K562 (cell line): ENCODE measurements at regions not wholly inside any gene's neighbourhood (a gene's known extent, or its start where the extent isn't known, plus 50 kb on each side); places are given as distances from the start of the nearest gene placed in this dataset.

Source experiments
- ATAC-seq: fragments of 200-7000 bp; cut with Tn5 transposase; 3 replicates; pipeline ENCODE4 v1.9.1; 2020; ENCODE audit warnings: moderate library complexity
- BruUV-seq: library from RNA; stranded (reverse); fragments of 400-500 nt; replicated peaks from 2 replicates; lab custom pipeline; 2021; lab: Mats Ljungman, UMichigan
- CTCF ChIA-PET: fragments of 300-600 bp; formaldehyde crosslinking; extraction: SDS; loops from one replicate; lab custom pipeline; 2021; ENCODE audit warnings: low intra/inter-chr PET ratio; lab: Yijun Ruan, JAX
- POLR2A ChIA-PET: fragments of 300-600, 350-650 bp; sonication (Branson Sonifier 250); formaldehyde crosslinking; extraction: SDS; loops from one replicate; lab custom pipeline; 2021; ENCODE audit warnings: antibody characterized with exemption, inconsistent platforms; lab: Yijun Ruan, JAX
- DNase-seq, 4 experiments: peaks; one replicate each; pipeline versions ENCODE4 v3.0.0 to v3.0.0-alpha.2; 2011 to 2018; ENCODE audit warnings: low spot score in 3 of 4, mixed read lengths in 3 of 4; ENCODE audit errors: extremely low read depth in 1 of 4
- FAIRE-seq: peaks from 2 replicates; lab custom pipeline; 2011; peaks lifted over from hg19 to GRCh38; lab: Jason Lieb, UNC
- H2AFZ ChIP-seq: 2 replicates; pipeline ENCODE4 v1.6.0; 2011; ENCODE audit warnings: low read depth, low read length, control low read depth, inconsistent platforms
- H3K27ac ChIP-seq: fragments of 200-600 bp; 3 replicates; pipeline ENCODE4 v1.8.0; 2011; ENCODE audit warnings: low read depth, mild to moderate bottlenecking, control low read depth, inconsistent platforms, low read length, moderate library complexity, mixed read lengths; ENCODE audit errors: extremely low read depth
- H3K27me3 ChIP-seq, 2 experiments: fragments of 300-600 bp in 1 of 2; 2 replicates in 1 of 2; 3 replicates in 1 of 2; pipeline versions ENCODE4 v1.6.0 to v1.8.0; 2011; ENCODE audit warnings: inconsistent platforms in 2 of 2, low read length in 2 of 2, mild to moderate bottlenecking in 1 of 2, mixed read lengths in 1 of 2, moderate library complexity in 1 of 2; ENCODE audit not compliant: control insufficient read depth in 2 of 2, insufficient read depth in 2 of 2
- H3K36me3 ChIP-seq: fragments of 300-600 bp; 3 replicates; pipeline ENCODE4 v1.8.0; 2011; ENCODE audit warnings: mild to moderate bottlenecking, low read length, inconsistent platforms; ENCODE audit not compliant: control insufficient read depth, insufficient read depth
- H3K4me1 ChIP-seq, 2 experiments: fragments of 200-600 bp in 1 of 2; replicated peaks in 1 of 2; 2 replicates in 1 of 2; 3 replicates in 1 of 2; pipeline versions ENCODE4 v1.5.1 to v1.8.0; 2011; ENCODE audit warnings: inconsistent platforms in 2 of 2, low read length in 2 of 2, mild to moderate bottlenecking in 1 of 2, mixed read lengths in 1 of 2, moderate library complexity in 1 of 2; ENCODE audit not compliant: control insufficient read depth in 2 of 2, insufficient read depth in 2 of 2
- H3K4me2 ChIP-seq: 2 replicates; pipeline ENCODE4 v1.6.1; 2011; ENCODE audit warnings: low read length, control low read depth, inconsistent platforms, mixed read lengths; ENCODE audit not compliant: insufficient read depth
- H3K4me3 ChIP-seq: fragments of 200-600 bp; sonication (generic), shearing (Covaris generic); 2 replicates; pipeline ENCODE4 v1.5.1; 2016; ENCODE audit warnings: control low read depth, inconsistent platforms
- H3K79me2 ChIP-seq: fragments of 200-600 bp; 3 replicates; pipeline ENCODE4 v1.8.0; 2011; ENCODE audit warnings: low read length, inconsistent platforms; ENCODE audit not compliant: control insufficient read depth, insufficient read depth
- H3K9ac ChIP-seq, 2 experiments: 2 replicates each; pipeline versions ENCODE4 v1.6.0 to v1.6.1; 2011; ENCODE audit warnings: low read depth in 2 of 2, low read length in 2 of 2, control low read depth in 1 of 2, inconsistent platforms in 1 of 2, mild to moderate bottlenecking in 1 of 2, mixed read lengths in 1 of 2; ENCODE audit not compliant: insufficient read depth in 1 of 2
- H3K9me1 ChIP-seq: one replicate; pipeline ENCODE4 v1.6.0; 2011; ENCODE audit warnings: inconsistent platforms, mild to moderate bottlenecking, low read length, moderate library complexity; ENCODE audit not compliant: control insufficient read depth, insufficient read depth
- H3K9me3 ChIP-seq: replicated peaks from 2 replicates; pipeline ENCODE4 v1.5.1; 2011; ENCODE audit warnings: low read depth, low read length, inconsistent platforms; ENCODE audit not compliant: control insufficient read depth, insufficient read depth
- H4K20me1 ChIP-seq: replicated peaks from 2 replicates; pipeline ENCODE4 v1.6.1; 2011; ENCODE audit warnings: low read length, inconsistent platforms, mixed read lengths; ENCODE audit not compliant: control insufficient read depth, insufficient read depth
- BCOR ChIP-seq: fragments of 450-650 bp; IDR thresholded peaks from 2 replicates; pipeline ENCODE4 v1.6.1; 2016
- ELF2 ChIP-seq: fragments of 250-450 bp; sonication (Bioruptor Pico); IDR thresholded peaks from 2 replicates; pipeline ENCODE4 v1.5.0; 2021; ENCODE audit warnings: mild to moderate bottlenecking
- FUS ChIP-seq: fragments of 200-400 bp; formaldehyde crosslinking; optimal IDR thresholded peaks from 2 replicates; pipeline ENCODE3; 2017; ENCODE audit warnings: low read depth, low read length
- MED1 ChIP-seq: sonication (generic); formaldehyde crosslinking; IDR thresholded peaks from 2 replicates; pipeline ENCODE4 v1.8.1; 2023; ENCODE audit warnings: missing genetic modification reagents, borderline replicate concordance
- POLR2AphosphoS2 ChIP-seq: IDR thresholded peaks from 2 replicates; pipeline ENCODE4 v1.6.1; 2012; ENCODE audit warnings: low read length, improper control_type of control experiment
- SAFB2 ChIP-seq: fragments of 200-400 bp; formaldehyde crosslinking; IDR thresholded peaks from 2 replicates; pipeline ENCODE4 v1.6.1; 2018; ENCODE audit warnings: borderline replicate concordance, low read length, low read depth, moderate library complexity; ENCODE audit not compliant: severe bottlenecking
- SMAD3 ChIP-seq: fragments of 450-650 bp; formaldehyde crosslinking; conservative IDR thresholded peaks from 2 replicates; pipeline ENCODE4 v1.4.0; 2020; ENCODE audit warnings: mild to moderate bottlenecking
- SOX6 ChIP-seq: fragments of 450-650 bp; IDR thresholded peaks from 2 replicates; pipeline ENCODE4 v1.6.1; 2014; ENCODE audit warnings: mild to moderate bottlenecking
- SP1 ChIP-seq: sonication (generic); formaldehyde crosslinking; IDR thresholded peaks from 2 replicates; pipeline ENCODE4 v1.8.1; 2022; ENCODE audit warnings: mild to moderate bottlenecking, missing genetic modification reagents
- SP2 ChIP-seq: IDR thresholded peaks from 2 replicates; pipeline ENCODE4 v1.6.1; 2011; ENCODE audit warnings: mild to moderate bottlenecking, low read depth, low read length, moderate library complexity; ENCODE audit not compliant: poor library complexity, severe bottlenecking; ENCODE audit errors: extremely low read depth
- TEAD2 ChIP-seq: fragments of 450-650 bp; IDR thresholded peaks from 2 replicates; pipeline ENCODE4 v1.6.1; 2016; ENCODE audit warnings: missing genetic modification characterization, control low read depth, missing compliant biosample characterization
- XRCC5 ChIP-seq: fragments of 200-400 bp; formaldehyde crosslinking; IDR thresholded peaks from 2 replicates; pipeline ENCODE4 v1.6.1; 2017; ENCODE audit warnings: low read depth, mild to moderate bottlenecking, low read length
- YY1 ChIP-seq, 3 experiments: IDR thresholded peaks; 2 replicates each; pipeline ENCODE4 v1.6.1; 2011; ENCODE audit warnings: low read length in 2 of 3, mild to moderate bottlenecking in 2 of 3, moderate library complexity in 2 of 3, borderline replicate concordance in 1 of 3, control low read depth in 1 of 3, low read depth in 1 of 3; ENCODE audit not compliant: insufficient read depth in 3 of 3, insufficient replicate concordance in 2 of 3, control insufficient read depth in 1 of 3, insufficient read length in 1 of 3; ENCODE audit errors: extremely low read depth in 1 of 3
- ZNF668 ChIP-seq: fragments of 250-450 bp; sonication (Bioruptor Pico); IDR thresholded peaks from 2 replicates; pipeline ENCODE4 v1.8.0; 2022; ENCODE audit warnings: mild to moderate bottlenecking, inconsistent platforms
- in situ Hi-C: fragments of 300-500 bp; cut with MboI; formaldehyde crosslinking; loops from 4 replicates; pipeline ENCODE4 v1.15.0; 2018; ENCODE audit warnings: inconsistent platforms, mixed read lengths
- intact Hi-C: fragments of 100-400 bp; cut with micrococcal nuclease; formaldehyde crosslinking; loops from 2 replicates; pipeline ENCODE4 v1.14.2; 2022
- TF ChIP-seq, protein P1 (sequence below): fragments of 200-800 bp; sonication (Bioruptor generic); IDR thresholded peaks from 2 replicates; pipeline ENCODE4 v1.6.1; 2017; ENCODE audit warnings: missing genetic modification characterization, missing compliant biosample characterization
- TF ChIP-seq, protein P2 (sequence below), 2 experiments: fragments of 150-350 bp in 1 of 2; IDR thresholded peaks; 2 replicates each; pipeline ENCODE4 v1.6.1; 2012 to 2016; ENCODE audit warnings: low read depth in 2 of 2, low read length in 2 of 2, mild to moderate bottlenecking in 1 of 2, moderate library complexity in 1 of 2
- TF ChIP-seq, protein P3 (sequence below): fragments of 450-650 bp; formaldehyde crosslinking; IDR thresholded peaks from 2 replicates; pipeline ENCODE4 v1.4.0; 2022; ENCODE audit warnings: mild to moderate bottlenecking, moderate library complexity

DNA sequence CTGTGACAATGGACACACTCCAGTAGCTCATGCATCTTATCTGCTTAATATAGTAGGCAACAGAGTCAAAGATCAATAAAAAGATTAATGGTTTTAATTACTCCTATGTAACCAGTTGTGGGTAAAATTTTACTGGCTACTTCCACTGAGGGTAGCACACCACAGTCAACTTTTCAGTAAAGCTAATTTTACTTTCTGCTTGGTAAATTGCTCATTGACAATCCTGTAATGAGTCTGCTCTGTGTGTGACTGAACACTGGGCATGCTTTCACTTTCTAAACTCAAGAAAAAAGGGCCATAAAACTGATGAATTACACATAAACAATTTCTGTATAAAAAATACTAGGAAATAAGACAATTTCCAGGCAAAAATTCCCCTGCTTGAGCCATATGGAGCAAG, 838.3 kb downstream of the VGLL3 start:
- no peak for FAIRE-seq

DNA sequence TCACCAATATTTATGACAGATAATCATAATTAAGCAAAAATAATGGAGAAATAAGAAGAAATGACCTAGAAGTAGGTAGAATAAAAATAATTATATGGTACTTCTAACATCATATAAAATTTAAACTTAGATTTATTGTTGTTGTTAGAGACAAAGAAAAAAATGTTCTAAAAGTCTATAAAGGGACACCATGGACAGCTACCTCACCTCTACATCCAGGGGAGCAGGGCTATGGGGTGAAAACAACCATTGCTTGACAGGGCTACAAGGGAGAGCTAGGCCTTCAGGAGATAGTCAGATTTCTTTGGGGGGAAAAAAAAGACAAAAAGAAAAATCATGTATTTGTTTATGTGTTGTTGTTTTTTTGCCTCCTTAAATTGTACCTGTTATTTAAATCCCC, 841.9 kb downstream of the VGLL3 start:
- no peak for FAIRE-seq
- Histone ChIP-seq H3K9me3 (0 out of 2 replicates have a peak, but pooled peaks cover 2% of the 10 kb centered on the region), H2AFZ (no peak overlapping the region), H3K79me2 (no peaks in the 10 kb centered on the region), H3K4me2 (no peak overlapping the region), H3K4me3 (no peak overlapping the region), H3K36me3 (no peaks in the 10 kb centered on the region), H3K9ac (no peak overlapping the region), H3K4me1 (no peaks in the 10 kb centered on the region), H4K20me1 (no peaks in the 10 kb centered on the region), H3K27me3 (no peaks in the 10 kb centered on the region), H3K9me1 (no peaks in the 10 kb centered on the region), H3K27ac (no peak overlapping the region)
- ChIA-PET CTCF (no interaction called here), POLR2A (no interaction called here)
- intact Hi-C loops: no loop called here
- in situ Hi-C loops: no loop called here
- no TSS peak for BruUV-seq
- no peak for ATAC-seq
- no peak for DNase-seq
- TF ChIP-seq SP2 (no peak), SOX6 (no peak)
- TF ChIP-seq, protein P1, sequence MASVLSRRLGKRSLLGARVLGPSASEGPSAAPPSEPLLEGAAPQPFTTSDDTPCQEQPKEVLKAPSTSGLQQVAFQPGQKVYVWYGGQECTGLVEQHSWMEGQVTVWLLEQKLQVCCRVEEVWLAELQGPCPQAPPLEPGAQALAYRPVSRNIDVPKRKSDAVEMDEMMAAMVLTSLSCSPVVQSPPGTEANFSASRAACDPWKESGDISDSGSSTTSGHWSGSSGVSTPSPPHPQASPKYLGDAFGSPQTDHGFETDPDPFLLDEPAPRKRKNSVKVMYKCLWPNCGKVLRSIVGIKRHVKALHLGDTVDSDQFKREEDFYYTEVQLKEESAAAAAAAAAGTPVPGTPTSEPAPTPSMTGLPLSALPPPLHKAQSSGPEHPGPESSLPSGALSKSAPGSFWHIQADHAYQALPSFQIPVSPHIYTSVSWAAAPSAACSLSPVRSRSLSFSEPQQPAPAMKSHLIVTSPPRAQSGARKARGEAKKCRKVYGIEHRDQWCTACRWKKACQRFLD (CRISPR knock-in tag): no peak
- TF ChIP-seq, protein P2, sequence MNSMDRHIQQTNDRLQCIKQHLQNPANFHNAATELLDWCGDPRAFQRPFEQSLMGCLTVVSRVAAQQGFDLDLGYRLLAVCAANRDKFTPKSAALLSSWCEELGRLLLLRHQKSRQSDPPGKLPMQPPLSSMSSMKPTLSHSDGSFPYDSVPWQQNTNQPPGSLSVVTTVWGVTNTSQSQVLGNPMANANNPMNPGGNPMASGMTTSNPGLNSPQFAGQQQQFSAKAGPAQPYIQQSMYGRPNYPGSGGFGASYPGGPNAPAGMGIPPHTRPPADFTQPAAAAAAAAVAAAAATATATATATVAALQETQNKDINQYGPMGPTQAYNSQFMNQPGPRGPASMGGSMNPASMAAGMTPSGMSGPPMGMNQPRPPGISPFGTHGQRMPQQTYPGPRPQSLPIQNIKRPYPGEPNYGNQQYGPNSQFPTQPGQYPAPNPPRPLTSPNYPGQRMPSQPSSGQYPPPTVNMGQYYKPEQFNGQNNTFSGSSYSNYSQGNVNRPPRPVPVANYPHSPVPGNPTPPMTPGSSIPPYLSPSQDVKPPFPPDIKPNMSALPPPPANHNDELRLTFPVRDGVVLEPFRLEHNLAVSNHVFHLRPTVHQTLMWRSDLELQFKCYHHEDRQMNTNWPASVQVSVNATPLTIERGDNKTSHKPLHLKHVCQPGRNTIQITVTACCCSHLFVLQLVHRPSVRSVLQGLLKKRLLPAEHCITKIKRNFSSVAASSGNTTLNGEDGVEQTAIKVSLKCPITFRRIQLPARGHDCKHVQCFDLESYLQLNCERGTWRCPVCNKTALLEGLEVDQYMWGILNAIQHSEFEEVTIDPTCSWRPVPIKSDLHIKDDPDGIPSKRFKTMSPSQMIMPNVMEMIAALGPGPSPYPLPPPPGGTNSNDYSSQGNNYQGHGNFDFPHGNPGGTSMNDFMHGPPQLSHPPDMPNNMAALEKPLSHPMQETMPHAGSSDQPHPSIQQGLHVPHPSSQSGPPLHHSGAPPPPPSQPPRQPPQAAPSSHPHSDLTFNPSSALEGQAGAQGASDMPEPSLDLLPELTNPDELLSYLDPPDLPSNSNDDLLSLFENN (IDR thresholded peaks at IDR 0.05; ENCODE audit: low read depth in 2 of 2, low read length in 2 of 2): no peak

More for the DNA sequence above, 838.3 kb downstream of the VGLL3 start:
- no peak for ATAC-seq
- no TSS peak for BruUV-seq
- CTCF ChIA-PET: no interaction called here
- no peak for DNase-seq
- in situ Hi-C loops: no loop called here
- no peak for TF ChIP-seq MED1 (CRISPR knock-in tag)
- no peak for TF ChIP-seq POLR2AphosphoS2
- TF ChIP-seq ZNF668: no peak
- no peak for TF ChIP-seq FUS
- no peak for TF ChIP-seq XRCC5
- TF ChIP-seq, protein P3, sequence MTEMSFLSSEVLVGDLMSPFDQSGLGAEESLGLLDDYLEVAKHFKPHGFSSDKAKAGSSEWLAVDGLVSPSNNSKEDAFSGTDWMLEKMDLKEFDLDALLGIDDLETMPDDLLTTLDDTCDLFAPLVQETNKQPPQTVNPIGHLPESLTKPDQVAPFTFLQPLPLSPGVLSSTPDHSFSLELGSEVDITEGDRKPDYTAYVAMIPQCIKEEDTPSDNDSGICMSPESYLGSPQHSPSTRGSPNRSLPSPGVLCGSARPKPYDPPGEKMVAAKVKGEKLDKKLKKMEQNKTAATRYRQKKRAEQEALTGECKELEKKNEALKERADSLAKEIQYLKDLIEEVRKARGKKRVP (CRISPR knock-in tag): no peak
- no peak for TF ChIP-seq YY1 (IDR thresholded peaks at IDR 0.05; ENCODE audit: borderline replicate concordance in 1 of 3, control insufficient read depth in 1 of 3, extremely low read depth in 1 of 3, insufficient read depth in 3 of 3, insufficient read length in 1 of 3, insufficient replicate concordance in 2 of 3, low read depth in 1 of 3, low read length in 2 of 3)
- TF ChIP-seq SMAD3: no peak
- no peak for TF ChIP-seq SP1 (CRISPR knock-in tag)
- TF ChIP-seq SAFB2: no peak
- TF ChIP-seq ELF2: no peak
- TF ChIP-seq TEAD2 (tag): no peak
- TF ChIP-seq BCOR: no peak
- no peak overlapping the region for H3K9ac ChIP-seq
- POLR2A ChIA-PET: no interaction called here
- no peaks in the 10 kb centered on the region for H3K9me3 ChIP-seq
- no peaks in the 10 kb centered on the region for H3K9me1 ChIP-seq
- H2AFZ ChIP-seq: no peak overlapping the region
- no peaks in the 10 kb centered on the region for H3K27me3 ChIP-seq
- no peak overlapping the region for H3K4me2 ChIP-seq
- H3K4me1 ChIP-seq: no peaks in the 10 kb centered on the region
- no peak overlapping the region for H3K4me3 ChIP-seq
- H3K27ac ChIP-seq: no peak overlapping the region
- intact Hi-C loops: no loop called here
- H3K36me3 ChIP-seq: no peaks in the 10 kb centered on the region
- H3K79me2 ChIP-seq: no peaks in the 10 kb centered on the region
- no peaks in the 10 kb centered on the region for H4K20me1 ChIP-seq
